Breast epithelium (tissue), 4 donors: ENCODE measurements at regions not wholly inside any gene's neighbourhood (a gene's known extent, or its start where the extent isn't known, plus 50 kb on each side); places are given as distances from the start of the nearest gene placed in this dataset.

Source experiments
- DNase-seq, 2 donors: peaks; one replicate each; pipeline ENCODE4 v3.0.0-alpha.2; 2019; ENCODE audit warnings: low spot score in 2 of 2
- H3K27ac ChIP-seq, 2 donors: fragments of 200-600 bp; sonication (generic) in 1 of 2; one replicate each; pipeline ENCODE4 v1.5.1; 2016 to 2019; ENCODE audit warnings: mild to moderate bottlenecking in 1 of 2
- H3K27me3 ChIP-seq, 2 donors: fragments of 200-600 bp; sonication (generic) in 1 of 2; one replicate each; pipeline versions ENCODE4 v1.5.1 to v1.6.0; 2017 to 2019; ENCODE audit warnings: control low read depth in 1 of 2, mild to moderate bottlenecking in 1 of 2
- H3K36me3 ChIP-seq: fragments of 200-600 bp; one replicate; pipeline ENCODE4 v1.5.1; 2019
- H3K4me1 ChIP-seq, 2 donors: fragments of 200-600 bp; sonication (generic); one replicate each; pipeline ENCODE4 v1.5.1; 2016 to 2019; ENCODE audit warnings: control low read depth in 1 of 2
- H3K4me3 ChIP-seq, 3 donors: fragments of 200-600 bp; sonication (generic); 1 replicate in 2 of 3; 2 replicates in 1 of 3; pipeline ENCODE4 v1.5.1; 2016 to 2019; ENCODE audit warnings: mild to moderate bottlenecking in 3 of 3, moderate library complexity in 2 of 3
- H3K9me3 ChIP-seq, 2 donors: fragments of 200-600 bp; sonication (generic) in 1 of 2; one replicate each; pipeline ENCODE4 v1.5.1; 2016 to 2019; ENCODE audit warnings: control low read depth in 1 of 2
- POLR2A ChIP-seq: fragments of 450-650 bp; IDR thresholded peaks from one replicate; pipeline ENCODE4 v1.6.1; 2016; ENCODE audit warnings: antibody characterized with exemption, mild to moderate bottlenecking, moderate library complexity
- POLR2AphosphoS5 ChIP-seq, 3 donors: sonication (generic); formaldehyde crosslinking; IDR thresholded peaks; one replicate each; pipeline ENCODE4 v1.6.1; 2017; ENCODE audit warnings: antibody characterized with exemption in 3 of 3
- intact Hi-C: fragments of 100-400 bp; cut with DNase I; formaldehyde crosslinking; loops from one replicate; pipeline ENCODE4 v1.15.1; 2023; ENCODE audit warnings: low total_unique reads
- TF ChIP-seq, protein P1 (sequence below), 3 donors: fragments of 450-650 bp; IDR thresholded peaks; one replicate each; pipeline ENCODE4 v1.5.1; 2016 to 2017; ENCODE audit warnings: antibody characterized with exemption in 3 of 3, mild to moderate bottlenecking in 3 of 3, moderate library complexity in 3 of 3

- TF ChIP-seq POLR2AphosphoS5 (IDR thresholded peaks at IDR 0.05) = no peak
- TF ChIP-seq POLR2A = no peak
- TF ChIP-seq, protein P1, sequence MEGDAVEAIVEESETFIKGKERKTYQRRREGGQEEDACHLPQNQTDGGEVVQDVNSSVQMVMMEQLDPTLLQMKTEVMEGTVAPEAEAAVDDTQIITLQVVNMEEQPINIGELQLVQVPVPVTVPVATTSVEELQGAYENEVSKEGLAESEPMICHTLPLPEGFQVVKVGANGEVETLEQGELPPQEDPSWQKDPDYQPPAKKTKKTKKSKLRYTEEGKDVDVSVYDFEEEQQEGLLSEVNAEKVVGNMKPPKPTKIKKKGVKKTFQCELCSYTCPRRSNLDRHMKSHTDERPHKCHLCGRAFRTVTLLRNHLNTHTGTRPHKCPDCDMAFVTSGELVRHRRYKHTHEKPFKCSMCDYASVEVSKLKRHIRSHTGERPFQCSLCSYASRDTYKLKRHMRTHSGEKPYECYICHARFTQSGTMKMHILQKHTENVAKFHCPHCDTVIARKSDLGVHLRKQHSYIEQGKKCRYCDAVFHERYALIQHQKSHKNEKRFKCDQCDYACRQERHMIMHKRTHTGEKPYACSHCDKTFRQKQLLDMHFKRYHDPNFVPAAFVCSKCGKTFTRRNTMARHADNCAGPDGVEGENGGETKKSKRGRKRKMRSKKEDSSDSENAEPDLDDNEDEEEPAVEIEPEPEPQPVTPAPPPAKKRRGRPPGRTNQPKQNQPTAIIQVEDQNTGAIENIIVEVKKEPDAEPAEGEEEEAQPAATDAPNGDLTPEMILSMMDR (IDR thresholded peaks at IDR 0.05) = no peak
- H3K27ac ChIP-seq = no peak overlapping the region
- H3K4me1 ChIP-seq = no peaks in the 10 kb centered on the region
- no peak overlapping the region for H3K4me3 ChIP-seq
- intact Hi-C loops = no loop called here
- H3K36me3 ChIP-seq = no peaks in the 10 kb centered on the region
- no peaks in the 10 kb centered on the region for H3K27me3 ChIP-seq
- DNase-seq = no peak
- H3K9me3 ChIP-seq = no peaks in the 10 kb centered on the region
Observed at GRCh38 chr11:127114035-127114434, 113.5 kb upstream of the KIRREL3 start.

GRCh38 chr11:127110542-127110941, 110.0 kb upstream of the KIRREL3 start:
- H3K4me1 ChIP-seq = no peaks in the 10 kb centered on the region
- intact Hi-C loops = no loop called here
- no peaks in the 10 kb centered on the region for H3K27me3 ChIP-seq
- no peaks in the 10 kb centered on the region for H3K36me3 ChIP-seq
- no peaks in the 10 kb centered on the region for H3K9me3 ChIP-seq
- no peak for DNase-seq
- H3K27ac ChIP-seq = no peak overlapping the region
- H3K4me3 ChIP-seq = no peak overlapping the region
- TF ChIP-seq POLR2A = no peak
- TF ChIP-seq, protein P1 (IDR thresholded peaks at IDR 0.05) = no peak

GRCh38 chr11:127109796-127110480, 109.4 kb upstream of the KIRREL3 start:
- no peak for TF ChIP-seq POLR2AphosphoS5 (IDR thresholded peaks at IDR 0.05)
- no peak for TF ChIP-seq POLR2A
- TF ChIP-seq, protein P1 (IDR thresholded peaks at IDR 0.05) = no peak
- H3K27ac ChIP-seq = no peak overlapping the region
- H3K27me3 ChIP-seq = no peaks in the 10 kb centered on the region
- H3K36me3 ChIP-seq = no peaks in the 10 kb centered on the region
- no peaks in the 10 kb centered on the region for H3K9me3 ChIP-seq
- H3K4me3 ChIP-seq = no peak overlapping the region
- DNase-seq = no peak
- intact Hi-C loops = no loop called here
- H3K4me1 ChIP-seq = no peaks in the 10 kb centered on the region

GRCh38 chr11:127108838-127109237, 108.3 kb upstream of the KIRREL3 start:
- Histone ChIP-seq H3K27ac (no peak overlapping the region), H3K36me3 (no peaks in the 10 kb centered on the region), H3K9me3 (no peaks in the 10 kb centered on the region), H3K27me3 (no peaks in the 10 kb centered on the region), H3K4me3 (no peak overlapping the region), H3K4me1 (no peaks in the 10 kb centered on the region)
- intact Hi-C loops = no loop called here
- DNase-seq = no peak
- TF ChIP-seq, protein P1 (IDR thresholded peaks at IDR 0.05) = no peak
- TF ChIP-seq POLR2A (no peak), POLR2AphosphoS5 (IDR thresholded peaks at IDR 0.05) (no peak)

GRCh38 chr11:127106938-127107337, 106.4 kb upstream of the KIRREL3 start:
- Histone ChIP-seq H3K27me3 (no peaks in the 10 kb centered on the region), H3K36me3 (no peaks in the 10 kb centered on the region), H3K27ac (no peak overlapping the region), H3K4me1 (no peaks in the 10 kb centered on the region), H3K4me3 (no peak overlapping the region), H3K9me3 (no peaks in the 10 kb centered on the region)
- intact Hi-C loops = no loop called here
- TF ChIP-seq POLR2A = no peak
- TF ChIP-seq, protein P1 (IDR thresholded peaks at IDR 0.05) = no peak
- no peak for TF ChIP-seq POLR2AphosphoS5 (IDR thresholded peaks at IDR 0.05)
- DNase-seq = no peak
